GM19099 (cell line): ENCODE measurements at regions not wholly inside any gene's neighbourhood (a gene's known extent, or its start where the extent isn't known, plus 50 kb on each side); places are given as distances from the start of the nearest gene placed in this dataset.

Experiments used
- POLR2A ChIP-seq: IDR thresholded peaks from 3 replicates; pipeline ENCODE4 v1.6.1; 2011; ENCODE audit warnings: low read depth; ENCODE audit not compliant: insufficient read length; ENCODE audit errors: extremely low read depth

DNA sequence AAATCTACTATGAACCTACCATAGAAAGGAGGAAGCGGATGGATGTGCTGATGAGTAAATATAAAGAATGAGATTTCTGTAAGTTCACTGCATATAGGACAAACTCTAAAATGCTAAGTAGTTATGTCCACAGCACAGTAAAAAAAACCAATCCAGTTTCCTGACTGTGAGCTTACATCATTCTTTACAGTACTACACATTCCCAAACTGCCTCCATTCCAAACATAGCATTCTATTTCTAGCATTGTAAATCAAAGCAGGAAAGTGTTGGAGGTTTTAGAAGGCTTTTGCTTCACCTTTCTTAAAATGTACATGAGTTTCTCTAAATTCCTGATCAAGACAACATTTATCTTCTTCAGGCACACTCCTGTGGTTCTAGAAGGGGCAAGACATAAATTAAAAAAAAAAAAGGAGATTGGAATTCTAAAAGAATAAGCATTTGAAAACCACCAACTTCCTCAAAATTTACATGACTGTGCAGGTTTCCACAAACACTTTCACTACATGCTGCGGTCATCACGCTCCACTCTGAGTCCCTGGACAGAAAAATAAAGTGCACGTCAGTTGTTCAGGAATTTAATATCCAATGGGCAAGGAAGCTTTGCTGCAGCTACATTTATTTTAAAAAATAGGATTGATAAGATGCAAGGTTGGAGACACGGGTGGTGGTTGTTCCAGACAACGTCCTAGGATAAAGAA lies 297.6 kb upstream of the STS start:
- no peak for TF ChIP-seq POLR2A

DNA sequence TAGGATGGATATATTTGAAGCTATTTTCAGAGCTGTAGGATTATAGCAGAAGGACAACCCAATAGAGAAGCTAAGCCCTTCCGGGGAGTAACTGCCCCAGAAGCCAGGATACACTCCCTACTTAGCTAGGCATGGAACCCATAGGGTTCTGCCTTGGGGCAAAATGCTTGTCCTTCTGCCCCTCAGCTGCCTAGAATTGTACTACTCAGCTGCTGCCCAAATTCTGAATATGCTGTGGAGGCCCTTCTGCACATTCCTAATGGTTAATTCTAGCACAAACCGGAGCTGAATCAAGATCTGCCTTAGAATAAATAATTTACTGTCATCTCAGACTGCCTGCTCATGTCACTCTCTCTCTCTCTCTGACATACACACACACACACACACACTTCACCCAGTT lies 297.7 kb upstream of the VCX3A start:
- no peak for TF ChIP-seq POLR2A

- no peak for TF ChIP-seq POLR2A
These were observed 291.9 kb upstream of the VCX3A start for GRCh38 chrX:6826856-6827255.

GRCh38 chrX:6821730-6822129 lies 286.8 kb upstream of the VCX3A start:
- TF ChIP-seq POLR2A, result no peak

- TF ChIP-seq POLR2A, result no peak
These were observed 279.0 kb upstream of the VCX3A start for GRCh38 chrX:6813836-6814370.

- no peak for TF ChIP-seq POLR2A
These were observed 277.2 kb upstream of the VCX3A start for GRCh38 chrX:6812087-6812486.

GRCh38 chrX:6810776-6811175 lies 275.9 kb upstream of the VCX3A start:
- TF ChIP-seq POLR2A, result no peak

DNA sequence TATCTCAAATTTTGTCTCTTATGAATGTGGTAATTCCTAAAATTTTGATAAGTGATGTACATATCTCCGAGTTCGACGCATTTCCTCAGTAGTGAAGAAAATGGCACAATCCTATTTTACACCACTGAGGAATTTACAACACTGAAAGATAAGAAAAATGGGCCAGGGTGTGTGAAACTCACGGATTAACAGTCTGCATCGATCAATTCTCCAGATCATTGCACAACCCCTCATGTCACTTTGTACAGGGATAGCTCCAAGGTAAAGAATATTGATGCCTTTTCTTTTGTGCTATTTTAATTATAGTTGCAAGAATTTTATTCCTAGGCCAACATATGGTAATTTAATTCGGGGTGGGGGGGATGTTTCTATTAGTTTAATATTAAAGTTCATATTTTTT lies 268.7 kb upstream of the VCX3A start:
- no peak for TF ChIP-seq POLR2A

DNA sequence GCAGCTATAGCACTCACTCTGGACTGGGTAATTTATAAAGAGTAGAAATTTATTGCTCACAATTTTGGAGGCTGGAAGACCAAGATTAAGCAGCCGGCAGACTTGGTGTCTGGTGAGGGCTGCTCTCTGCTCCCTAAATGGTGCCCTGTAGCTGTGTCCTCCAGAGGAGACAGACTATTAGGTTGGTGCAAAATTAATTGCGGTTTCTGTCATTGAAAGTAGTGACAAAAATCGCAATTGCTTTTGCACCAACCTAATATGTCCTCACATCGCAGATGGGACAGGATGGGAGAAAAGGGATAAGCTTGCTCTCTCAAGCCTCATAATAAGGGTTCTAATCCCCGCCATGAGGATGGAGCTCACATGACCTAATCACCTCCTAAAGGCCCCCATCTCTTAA lies 258.1 kb upstream of the VCX3A start:
- no peak for TF ChIP-seq POLR2A

DNA sequence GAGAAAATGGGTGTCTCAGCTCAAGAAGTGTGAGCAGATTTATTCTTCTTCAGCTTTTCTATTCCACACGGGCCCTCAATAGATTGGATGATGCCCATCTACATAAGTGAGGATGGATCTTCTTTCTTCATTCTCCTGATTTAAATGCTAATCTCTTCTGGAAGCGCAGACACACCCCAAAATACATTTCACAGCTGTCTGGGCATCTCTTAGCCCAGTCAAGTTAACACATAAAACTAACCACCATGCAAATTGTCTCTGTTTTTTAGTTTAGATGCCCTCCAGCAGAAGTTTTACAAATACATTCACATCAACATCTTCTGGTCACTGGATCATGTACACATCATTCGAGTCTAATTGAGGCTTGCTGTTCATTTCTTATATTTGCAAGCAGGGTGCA lies 249.0 kb upstream of the VCX3A start:
- TF ChIP-seq POLR2A, result no peak

DNA sequence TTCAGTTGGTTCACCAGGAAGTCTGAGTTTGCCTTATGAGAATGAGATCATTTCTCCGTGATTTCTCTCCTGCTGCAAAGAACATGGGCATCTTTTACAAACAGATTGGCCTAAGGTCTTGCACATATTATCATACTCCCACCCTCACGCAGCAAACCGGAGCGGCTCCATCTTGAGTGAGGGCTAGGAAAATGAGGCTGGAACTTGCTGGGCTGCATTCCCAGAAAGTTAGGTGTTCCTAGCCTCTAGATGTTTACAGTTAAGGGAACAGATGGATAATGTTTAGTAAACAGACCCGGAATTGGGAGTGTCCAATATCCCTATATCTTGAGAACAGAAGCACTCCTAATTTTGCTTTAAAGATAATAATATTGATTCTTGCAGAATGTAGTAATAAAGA lies 247.9 kb upstream of the VCX3A start:
- TF ChIP-seq POLR2A, result no peak

GRCh38 chrX:6778544-6779503 lies 243.9 kb upstream of the VCX3A start:
- no peak for TF ChIP-seq POLR2A

- no peak for TF ChIP-seq POLR2A
These were observed 242.5 kb upstream of the VCX3A start for GRCh38 chrX:6777238-6778002.

- TF ChIP-seq POLR2A, result no peak
These were observed 236.0 kb upstream of the VCX3A start for GRCh38 chrX:6770936-6771335.

GRCh38 chrX:6768881-6769280 lies 234.0 kb upstream of the VCX3A start:
- TF ChIP-seq POLR2A, result no peak

GRCh38 chrX:6761251-6761650 lies 226.3 kb upstream of the VCX3A start:
- TF ChIP-seq POLR2A, result no peak
